Osteoblast (primary cell): ENCODE measurements at regions not wholly inside any gene's neighbourhood (a gene's known extent, or its start where the extent isn't known, plus 50 kb on each side); places are given as distances from the start of the nearest gene placed in this dataset.

ENCODE experiments used
- DNase-seq: peaks from one replicate; pipeline ENCODE4 v3.0.0; 2011; ENCODE audit warnings: low spot score, mixed read lengths; ENCODE audit not compliant: insufficient read length; ENCODE audit errors: missing footprints
- H2AFZ ChIP-seq: 2 replicates; pipeline ENCODE4 v1.6.0; 2011; ENCODE audit warnings: mild to moderate bottlenecking, low read length
- H3K27ac ChIP-seq: 2 replicates; pipeline ENCODE4 v1.5.1; 2011; ENCODE audit warnings: mild to moderate bottlenecking, low read depth, low read length, moderate library complexity
- H3K27me3 ChIP-seq: 2 replicates; pipeline ENCODE4 v1.6.0; 2012; ENCODE audit warnings: mild to moderate bottlenecking, control low read depth, inconsistent platforms, low read length, moderate library complexity; ENCODE audit not compliant: insufficient read depth
- H3K36me3 ChIP-seq: 2 replicates; pipeline ENCODE4 v1.5.1; 2011; ENCODE audit warnings: mild to moderate bottlenecking, low read length, control low read depth, moderate library complexity; ENCODE audit not compliant: insufficient read depth
- H3K4me1 ChIP-seq: 2 replicates; pipeline ENCODE4 v1.5.1; 2011; ENCODE audit warnings: mild to moderate bottlenecking, low read length, control low read depth, moderate library complexity; ENCODE audit not compliant: insufficient read depth
- H3K4me2 ChIP-seq: 2 replicates; pipeline ENCODE4 v1.6.0; 2011; ENCODE audit warnings: mild to moderate bottlenecking, low read length; ENCODE audit not compliant: insufficient read depth
- H3K4me3 ChIP-seq: fragments of 200-600 bp; sonication (generic); 3 replicates; pipeline ENCODE4 v1.5.1; 2012; ENCODE audit warnings: mild to moderate bottlenecking, low read length, inconsistent platforms; ENCODE audit not compliant: insufficient read depth
- H3K79me2 ChIP-seq: 2 replicates; pipeline ENCODE4 v1.6.0; 2012; ENCODE audit warnings: mild to moderate bottlenecking, low read length, control low read depth, inconsistent platforms; ENCODE audit not compliant: insufficient read depth
- H3K9me3 ChIP-seq: 2 replicates; pipeline ENCODE4 v1.5.1; 2011; ENCODE audit warnings: low read depth, low read length, control low read depth
- H4K20me1 ChIP-seq: 2 replicates; pipeline ENCODE4 v1.6.0; 2012; ENCODE audit warnings: mild to moderate bottlenecking, low read length, control low read depth; ENCODE audit not compliant: insufficient read depth
- TF ChIP-seq, protein P1 (sequence below): IDR thresholded peaks from 2 replicates; pipeline ENCODE4 v1.5.1; 2011; ENCODE audit warnings: mild to moderate bottlenecking, low read depth, low read length, moderate library complexity; ENCODE audit errors: extremely low read depth

DNA sequence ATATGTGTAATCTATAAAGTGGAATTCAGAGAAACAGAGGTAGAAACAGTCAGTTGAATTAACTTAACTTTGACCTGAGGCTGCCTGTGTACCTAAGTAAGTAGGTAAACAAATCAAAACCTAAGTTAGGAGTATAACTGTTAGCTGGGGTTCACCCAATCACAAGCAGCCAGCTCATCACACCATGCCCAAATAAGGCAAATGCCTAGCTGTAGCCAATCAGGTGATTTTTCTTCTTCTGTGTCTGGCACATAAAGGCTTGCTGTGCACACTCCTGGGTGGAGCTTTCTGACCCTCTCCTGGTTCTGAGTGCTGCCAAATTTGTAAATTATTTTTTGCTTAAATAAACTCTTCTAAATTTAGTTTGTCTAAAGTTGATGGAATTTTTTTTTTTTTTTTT, 54.7 kb upstream of the TRIM39 start:
- DNase-seq, result no peak
- no peak overlapping the region for H3K4me3 ChIP-seq
- no peak overlapping the region for H3K27ac ChIP-seq
- no peaks in the 10 kb centered on the region for H3K36me3 ChIP-seq
- TF ChIP-seq, protein P1, sequence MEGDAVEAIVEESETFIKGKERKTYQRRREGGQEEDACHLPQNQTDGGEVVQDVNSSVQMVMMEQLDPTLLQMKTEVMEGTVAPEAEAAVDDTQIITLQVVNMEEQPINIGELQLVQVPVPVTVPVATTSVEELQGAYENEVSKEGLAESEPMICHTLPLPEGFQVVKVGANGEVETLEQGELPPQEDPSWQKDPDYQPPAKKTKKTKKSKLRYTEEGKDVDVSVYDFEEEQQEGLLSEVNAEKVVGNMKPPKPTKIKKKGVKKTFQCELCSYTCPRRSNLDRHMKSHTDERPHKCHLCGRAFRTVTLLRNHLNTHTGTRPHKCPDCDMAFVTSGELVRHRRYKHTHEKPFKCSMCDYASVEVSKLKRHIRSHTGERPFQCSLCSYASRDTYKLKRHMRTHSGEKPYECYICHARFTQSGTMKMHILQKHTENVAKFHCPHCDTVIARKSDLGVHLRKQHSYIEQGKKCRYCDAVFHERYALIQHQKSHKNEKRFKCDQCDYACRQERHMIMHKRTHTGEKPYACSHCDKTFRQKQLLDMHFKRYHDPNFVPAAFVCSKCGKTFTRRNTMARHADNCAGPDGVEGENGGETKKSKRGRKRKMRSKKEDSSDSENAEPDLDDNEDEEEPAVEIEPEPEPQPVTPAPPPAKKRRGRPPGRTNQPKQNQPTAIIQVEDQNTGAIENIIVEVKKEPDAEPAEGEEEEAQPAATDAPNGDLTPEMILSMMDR, result no peak
- no peaks in the 10 kb centered on the region for H3K79me2 ChIP-seq
- H4K20me1 ChIP-seq, result no peaks in the 10 kb centered on the region
- H3K9me3 ChIP-seq, result no peaks in the 10 kb centered on the region
- H3K27me3 ChIP-seq, result no peaks in the 10 kb centered on the region
- H2AFZ ChIP-seq, result no peak overlapping the region
- H3K4me1 ChIP-seq, result no peaks in the 10 kb centered on the region
- H3K4me2 ChIP-seq, result no peak overlapping the region

DNA sequence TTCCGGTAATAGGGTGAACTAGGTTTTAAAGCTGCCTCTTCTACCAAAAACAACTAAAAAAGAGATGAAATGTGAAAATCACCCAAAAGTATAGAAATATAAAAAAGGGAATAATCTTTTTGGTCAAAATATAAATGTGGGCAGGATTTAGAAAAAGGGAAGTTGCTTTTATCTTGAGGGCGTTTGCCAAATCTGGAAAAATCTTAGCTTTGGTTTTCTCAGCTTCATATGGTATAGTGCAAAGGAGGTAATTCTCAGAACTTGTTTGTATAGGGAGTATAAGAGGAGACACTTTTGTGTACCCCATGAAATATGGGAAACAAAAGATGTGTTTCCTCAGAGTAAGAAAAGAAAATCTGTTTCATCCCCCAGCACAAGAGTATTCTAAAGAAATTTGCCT, 54.2 kb upstream of the TRIM26 start:
- TF ChIP-seq, protein P1, result no peak
- Histone ChIP-seq H3K27me3 (no peaks in the 10 kb centered on the region), H3K79me2 (no peaks in the 10 kb centered on the region), H3K27ac (no peak overlapping the region), H4K20me1 (no peaks in the 10 kb centered on the region), H3K4me3 (no peak overlapping the region), H3K4me2 (no peak overlapping the region), H2AFZ (no peak overlapping the region), H3K4me1 (peaks cover 19% of the 10 kb centered on the region), H3K36me3 (peaks cover 3% of the 10 kb centered on the region), H3K9me3 (no peaks in the 10 kb centered on the region)
- no peak for DNase-seq

DNA sequence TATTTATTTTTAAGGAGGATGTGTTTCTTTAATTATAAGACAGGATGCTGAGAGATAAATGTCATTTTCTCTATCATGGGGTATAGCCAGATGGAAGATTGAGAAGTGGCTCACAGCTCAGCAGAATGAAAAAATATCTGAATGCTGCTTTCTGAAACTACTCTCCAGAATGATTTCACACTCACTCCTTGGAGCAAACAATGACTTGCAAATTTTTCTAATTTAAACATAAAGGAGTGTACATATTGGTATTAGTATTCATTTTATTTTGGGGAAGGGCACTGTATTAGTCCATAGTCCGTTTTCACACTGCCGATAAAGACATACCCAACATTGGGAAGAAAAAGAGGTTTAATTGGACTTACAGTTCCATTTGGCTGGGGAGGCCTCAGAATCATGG, 52.4 kb upstream of the TRIM26 start:
- Histone ChIP-seq H2AFZ (no peak overlapping the region), H3K4me3 (no peak overlapping the region), H3K36me3 (peaks cover 3% of the 10 kb centered on the region), H3K4me1 (peaks cover 19% of the 10 kb centered on the region), H3K4me2 (no peak overlapping the region), H4K20me1 (no peaks in the 10 kb centered on the region), H3K79me2 (no peaks in the 10 kb centered on the region), H3K27me3 (no peaks in the 10 kb centered on the region), H3K27ac (no peak overlapping the region), H3K9me3 (no peaks in the 10 kb centered on the region)
- TF ChIP-seq, protein P1, result no peak
- DNase-seq, result no peak

DNA sequence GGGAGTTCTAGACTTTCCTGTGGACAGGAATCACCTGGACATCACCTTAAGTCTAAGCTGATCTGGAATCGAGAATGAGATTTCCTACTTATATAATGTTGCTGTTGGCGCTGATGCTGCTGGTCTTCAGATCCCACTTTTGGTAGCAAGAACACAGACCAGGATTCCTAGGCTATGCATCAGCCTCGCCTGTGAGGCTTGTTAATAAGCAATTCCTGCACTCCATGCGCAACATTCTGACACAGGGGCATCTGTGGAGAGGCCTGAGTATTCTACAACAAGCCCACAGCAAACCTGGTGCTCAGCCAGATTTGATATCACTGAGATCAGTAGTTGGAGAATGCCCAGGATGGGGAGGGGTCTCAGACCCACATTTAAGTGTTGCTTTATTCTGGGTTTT, 52.0 kb upstream of the TRIM26 start:
- no peaks in the 10 kb centered on the region for H4K20me1 ChIP-seq
- no peak overlapping the region for H3K4me3 ChIP-seq
- H3K4me2 ChIP-seq, result no peak overlapping the region
- H3K79me2 ChIP-seq, result no peaks in the 10 kb centered on the region
- peaks cover 19% of the 10 kb centered on the region for H3K4me1 ChIP-seq
- no peak for DNase-seq
- no peaks in the 10 kb centered on the region for H3K27me3 ChIP-seq
- H3K27ac ChIP-seq, result no peak overlapping the region
- TF ChIP-seq, protein P1, result no peak
- H2AFZ ChIP-seq, result peak overlapping the region; percentile 12
- peaks cover 3% of the 10 kb centered on the region for H3K36me3 ChIP-seq
- H3K9me3 ChIP-seq, result no peaks in the 10 kb centered on the region
